ENCODE measurements at regions not wholly inside any gene's neighbourhood (a gene's known extent, or its start where the extent isn't known, plus 50 kb on each side); places are given as distances from the start of the nearest gene placed in this dataset.
A peak's percentile ranks its signal among the peaks of the same experiment; 100 is the strongest.
"Not testable (repeated sequence)": the region's sequence is repeated elsewhere in the genome, so short reads cannot be mapped to it uniquely, and the experiment has no call there.

- not testable (repeated sequence) for DNase-seq (ENCODE audit: low read depth)
- in situ Hi-C loops (cut with HindIII; ENCODE audit: low pct_unique_long_range_greater_than_20kb, low sequenced_read_pairs): loop anchor here (25.0 kb wide), 1 partner anchor 112 kb away; the partner anchor contains the start of gene CHD2
Measured at GRCh38 chr15:92800416-92801055, 99.6 kb upstream of the CHD2 start.

GRCh38 chr15:92801056-92801773, 98.9 kb upstream of the CHD2 start:
- peak; percentile 77 for DNase-seq (ENCODE audit: low read depth)
- in situ Hi-C loops (cut with HindIII; ENCODE audit: low pct_unique_long_range_greater_than_20kb, low sequenced_read_pairs): loop anchor here (25.0 kb wide), 1 partner anchor 111 kb away; the partner anchor contains the start of gene CHD2

GRCh38 chr15:92801774-92802464, 98.2 kb upstream of the CHD2 start:
- in situ Hi-C loops (cut with HindIII; ENCODE audit: low pct_unique_long_range_greater_than_20kb, low sequenced_read_pairs): loop anchor here (25.0 kb wide), 1 partner anchor 110 kb away; the partner anchor contains the start of gene CHD2
- DNase-seq (ENCODE audit: low read depth): peak; percentile 79

GRCh38 chr15:92803536-92803851, 96.6 kb upstream of the CHD2 start:
- in situ Hi-C loops (cut with HindIII; ENCODE audit: low pct_unique_long_range_greater_than_20kb, low sequenced_read_pairs): loop anchor here (25.0 kb wide), 1 partner anchor 109 kb away; the partner anchor contains the start of gene CHD2
- DNase-seq (ENCODE audit: low read depth): no peak

GRCh38 chr15:92803852-92804609, 96.1 kb upstream of the CHD2 start:
- peak; percentile 100 for DNase-seq (ENCODE audit: low read depth)
- in situ Hi-C loops (cut with HindIII; ENCODE audit: low pct_unique_long_range_greater_than_20kb, low sequenced_read_pairs): loop anchor here (25.0 kb wide), 1 partner anchor 108 kb away; the partner anchor contains the start of gene CHD2

GRCh38 chr15:92804610-92804936, 95.6 kb upstream of the CHD2 start:
- in situ Hi-C loops (cut with HindIII; ENCODE audit: low pct_unique_long_range_greater_than_20kb, low sequenced_read_pairs): loop anchor here (25.0 kb wide), 1 partner anchor 108 kb away; the partner anchor contains the start of gene CHD2
- DNase-seq (ENCODE audit: low read depth): not testable (repeated sequence)

GRCh38 chr15:92805080-92805690, 94.9 kb upstream of the CHD2 start:
- in situ Hi-C loops (cut with HindIII; ENCODE audit: low pct_unique_long_range_greater_than_20kb, low sequenced_read_pairs): loop anchor here (25.0 kb wide), 1 partner anchor 107 kb away; the partner anchor contains the start of gene CHD2
- DNase-seq (ENCODE audit: low read depth): no peak

GRCh38 chr15:92806171-92806570, 94.0 kb upstream of the CHD2 start:
- in situ Hi-C loops (cut with HindIII; ENCODE audit: low pct_unique_long_range_greater_than_20kb, low sequenced_read_pairs): loop anchor here (25.0 kb wide), 1 partner anchor 106 kb away; the partner anchor contains the start of gene CHD2
- DNase-seq (ENCODE audit: low read depth): not testable (repeated sequence)

GRCh38 chr15:92806763-92807162, 93.4 kb upstream of the CHD2 start:
- in situ Hi-C loops (cut with HindIII; ENCODE audit: low pct_unique_long_range_greater_than_20kb, low sequenced_read_pairs): loop anchor here (25.0 kb wide), 1 partner anchor 106 kb away; the partner anchor contains the start of gene CHD2
- no peak for DNase-seq (ENCODE audit: low read depth)

GRCh38 chr15:92807971-92808571, 92.1 kb upstream of the CHD2 start:
- in situ Hi-C loops (cut with HindIII; ENCODE audit: low pct_unique_long_range_greater_than_20kb, low sequenced_read_pairs): loop anchor here (25.0 kb wide), 1 partner anchor 104 kb away; the partner anchor contains the start of gene CHD2
- peak; percentile 61 for DNase-seq (ENCODE audit: low read depth)

GRCh38 chr15:92808598-92809063, 91.5 kb upstream of the CHD2 start:
- in situ Hi-C loops (cut with HindIII; ENCODE audit: low pct_unique_long_range_greater_than_20kb, low sequenced_read_pairs): loop anchor here (25.0 kb wide), 1 partner anchor 104 kb away; the partner anchor contains the start of gene CHD2
- DNase-seq (ENCODE audit: low read depth): no peak

GRCh38 chr15:92809064-92809879, 90.9 kb upstream of the CHD2 start:
- peak; percentile 99 for DNase-seq (ENCODE audit: low read depth)
- in situ Hi-C loops (cut with HindIII; ENCODE audit: low pct_unique_long_range_greater_than_20kb, low sequenced_read_pairs): loop anchor here (25.0 kb wide), 1 partner anchor 103 kb away; the partner anchor contains the start of gene CHD2

- peak; percentile 60 for DNase-seq (ENCODE audit: low read depth)
- in situ Hi-C loops (cut with HindIII; ENCODE audit: low pct_unique_long_range_greater_than_20kb, low sequenced_read_pairs): loop anchor here (25.0 kb wide), 1 partner anchor 102 kb away; the partner anchor contains the start of gene CHD2
Measured at GRCh38 chr15:92809880-92810361, 90.2 kb upstream of the CHD2 start.

- DNase-seq (ENCODE audit: low read depth): peak; percentile 86
- in situ Hi-C loops (cut with HindIII; ENCODE audit: low pct_unique_long_range_greater_than_20kb, low sequenced_read_pairs): loop anchor here (25.0 kb wide), 1 partner anchor 102 kb away; the partner anchor contains the start of gene CHD2
Measured at GRCh38 chr15:92810418-92811138, 89.5 kb upstream of the CHD2 start.

GRCh38 chr15:92811148-92811913, 88.8 kb upstream of the CHD2 start:
- DNase-seq (ENCODE audit: low read depth): peak; percentile 57
- in situ Hi-C loops (cut with HindIII; ENCODE audit: low pct_unique_long_range_greater_than_20kb, low sequenced_read_pairs): loop anchor here (25.0 kb wide), 1 partner anchor 101 kb away; the partner anchor contains the start of gene CHD2
